RCC 7860 (cell line): ENCODE measurements at regions not wholly inside any gene's neighbourhood (a gene's known extent, or its start where the extent isn't known, plus 50 kb on each side); places are given as distances from the start of the nearest gene placed in this dataset.
"Not testable (repeated sequence)": the region's sequence is repeated elsewhere in the genome, so short reads cannot be mapped to it uniquely, and the experiment has no call there.

ENCODE experiments used
- DNase-seq: peaks from one replicate; pipeline ENCODE4 v3.0.0-alpha.2; 2015; ENCODE audit warnings: low spot score
- FAIRE-seq: peaks from 2 replicates; lab custom pipeline; 2012; peaks lifted over from hg19 to GRCh38; lab: Jason Lieb, UNC

GRCh38 chr4:57309658-57310057, 199.5 kb upstream of the IGFBP7 start:
- DNase-seq, result no peak
- no peak for FAIRE-seq

- FAIRE-seq (no peak), DNase-seq (no peak)
Measured at GRCh38 chr4:57308301-57308700, 198.1 kb upstream of the IGFBP7 start.

GRCh38 chr4:57305836-57306235, 195.7 kb upstream of the IGFBP7 start:
- FAIRE-seq (no peak), DNase-seq (no peak)

GRCh38 chr4:57303012-57303751, 193.0 kb upstream of the IGFBP7 start:
- DNase-seq (no peak), FAIRE-seq (no peak)

GRCh38 chr4:57300300-57300699, 190.1 kb upstream of the IGFBP7 start:
- FAIRE-seq, DNase-seq: not testable (repeated sequence)

- DNase-seq, result no peak
Measured at GRCh38 chr4:57291911-57292310, 181.7 kb upstream of the IGFBP7 start.

GRCh38 chr4:57287687-57288604, 177.8 kb upstream of the IGFBP7 start:
- no peak for DNase-seq
- FAIRE-seq, result no peak

More at GRCh38 chr4:57291911-57292310, 181.7 kb upstream of the IGFBP7 start:
- no peak for FAIRE-seq

GRCh38 chr4:57282933-57283310, 172.7 kb upstream of the IGFBP7 start:
- DNase-seq (no peak), FAIRE-seq (no peak)

- no peak for DNase-seq
- no peak for FAIRE-seq
Measured at GRCh38 chr4:57280481-57280880, 170.3 kb upstream of the IGFBP7 start.

- no peak for FAIRE-seq
- DNase-seq, result no peak
Measured at GRCh38 chr4:57278780-57279179, 168.6 kb upstream of the IGFBP7 start.

GRCh38 chr4:57274082-57274481, 163.9 kb upstream of the IGFBP7 start:
- no peak for FAIRE-seq
- DNase-seq, result no peak

GRCh38 chr4:57270346-57270745, 160.2 kb upstream of the IGFBP7 start:
- DNase-seq (no peak), FAIRE-seq (no peak)

- DNase-seq, result no peak
- no peak for FAIRE-seq
Measured at GRCh38 chr4:57265831-57266582, 155.8 kb upstream of the IGFBP7 start.

GRCh38 chr4:57254754-57255153, 144.6 kb upstream of the IGFBP7 start:
- FAIRE-seq, result no peak

DNA sequence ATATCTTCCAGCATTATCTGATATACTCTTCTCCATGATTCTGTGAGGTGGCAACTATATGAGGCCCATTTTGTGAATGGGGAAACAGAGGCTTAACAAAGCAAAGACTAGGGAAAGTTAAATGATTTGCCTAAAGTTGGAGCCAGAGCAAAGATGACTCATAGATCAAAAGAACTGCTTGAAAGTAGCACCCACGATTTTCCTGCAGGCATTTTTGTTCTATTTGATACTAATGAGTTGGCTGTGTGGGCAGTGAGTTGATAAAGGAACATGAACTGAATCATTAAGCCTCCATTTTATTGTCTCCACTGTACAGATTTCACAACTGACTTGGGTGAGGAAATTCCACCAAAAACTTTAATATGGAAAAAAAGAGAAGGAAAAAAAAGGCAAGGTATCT, 138.9 kb upstream of the IGFBP7 start:
- FAIRE-seq, result no peak

More at GRCh38 chr4:57254754-57255153, 144.6 kb upstream of the IGFBP7 start:
- no peak for DNase-seq

DNA sequence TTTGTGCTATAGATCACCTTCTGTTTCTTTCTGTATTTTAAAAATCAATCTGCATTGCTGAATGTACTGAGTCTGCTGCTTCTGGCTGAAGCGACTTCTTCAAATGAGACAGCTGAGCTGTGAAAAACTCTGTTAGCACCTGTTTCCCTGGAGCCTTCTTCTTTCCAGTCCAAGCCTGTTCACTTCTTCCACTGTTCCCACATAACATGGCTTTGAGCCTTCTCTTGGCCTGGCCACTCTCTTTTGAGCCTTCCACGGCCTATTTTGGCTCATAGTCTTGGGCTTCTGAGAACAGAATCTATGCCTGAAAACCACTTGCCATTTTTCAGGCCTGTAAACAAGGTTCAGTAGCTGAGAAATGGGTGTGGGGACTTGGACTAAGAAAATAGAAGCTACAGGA, 132.9 kb upstream of the IGFBP7 start:
- DNase-seq (no peak), FAIRE-seq (no peak)

More for the DNA sequence above, 138.9 kb upstream of the IGFBP7 start:
- no peak for DNase-seq

- FAIRE-seq (no peak), DNase-seq (no peak)
Measured at GRCh38 chr4:57234252-57234775, 124.1 kb upstream of the IGFBP7 start.

- DNase-seq (no peak), FAIRE-seq (no peak)
Measured at GRCh38 chr4:57233386-57233785, 123.2 kb upstream of the IGFBP7 start.

- no peak for DNase-seq
- FAIRE-seq, result no peak
Measured at GRCh38 chr4:57231781-57232180, 121.6 kb upstream of the IGFBP7 start.

- FAIRE-seq (no peak), DNase-seq (no peak)
Measured at GRCh38 chr4:57220734-57221133, 110.5 kb upstream of the IGFBP7 start.

DNA sequence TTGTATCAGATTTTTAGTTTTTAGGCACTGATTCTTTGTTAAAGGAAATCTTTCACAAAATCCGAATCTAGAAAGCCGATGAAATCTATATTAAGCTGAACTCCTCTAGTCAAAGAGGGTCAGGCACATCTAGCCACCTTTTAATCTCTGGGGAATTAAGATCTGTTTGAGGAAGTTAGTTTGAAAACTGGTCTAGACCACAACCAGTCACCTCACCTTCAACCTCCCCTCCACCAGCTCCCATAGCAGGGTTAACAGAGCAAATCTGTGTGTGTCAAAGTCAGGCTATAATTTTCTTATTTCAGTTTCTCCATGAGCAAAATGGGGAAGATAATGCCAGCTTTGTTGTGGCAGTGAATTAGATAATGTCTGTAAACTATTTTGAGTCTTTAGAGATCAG, 110.0 kb upstream of the IGFBP7 start:
- DNase-seq, result no peak
- no peak for FAIRE-seq
